ENCODE measurements at regions not wholly inside any gene's neighbourhood (a gene's known extent, or its start where the extent isn't known, plus 50 kb on each side); places are given as distances from the start of the nearest gene placed in this dataset.

DNA sequence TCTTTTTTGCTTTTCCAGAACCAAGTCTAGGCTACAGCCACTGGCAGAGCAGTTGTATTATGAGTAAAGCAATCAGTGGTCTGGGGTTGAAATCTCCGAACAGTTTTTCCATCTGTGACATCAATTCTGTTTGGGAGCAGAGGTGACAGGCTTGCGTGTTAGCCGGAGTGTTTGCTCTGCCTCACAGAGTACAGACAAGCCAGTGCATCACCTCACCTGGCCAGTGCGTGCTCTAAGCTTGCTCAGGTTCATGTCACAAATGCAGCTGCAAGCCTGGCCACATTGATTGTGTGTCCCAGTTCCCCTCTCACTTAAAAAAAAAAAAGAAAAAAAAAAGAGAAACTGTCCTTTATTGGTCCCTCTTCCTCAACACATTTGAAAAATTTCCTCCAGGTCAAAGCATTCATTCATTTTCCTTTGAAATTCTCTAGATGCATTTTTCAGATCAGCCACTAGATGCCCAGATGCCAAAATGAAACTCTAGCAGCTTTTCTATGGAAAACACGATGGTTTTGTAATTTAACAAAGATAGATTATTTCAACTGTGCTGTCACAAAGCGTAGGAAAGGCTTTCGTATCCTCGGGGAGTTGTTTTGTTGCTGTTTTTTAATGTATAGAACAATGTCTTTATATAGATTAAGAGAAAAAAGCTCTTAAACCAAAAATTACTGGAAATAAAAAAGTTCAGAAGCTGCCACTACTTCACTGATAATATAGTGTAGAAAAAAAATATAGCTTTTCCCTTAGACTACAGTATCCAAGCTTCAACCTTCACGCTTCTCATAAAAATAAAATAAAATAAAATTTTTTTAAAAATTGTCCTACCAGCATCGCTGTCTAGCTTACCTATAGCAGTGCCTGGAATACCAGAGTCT lies 585.5 kb downstream of the TLE1 start:
- 38% methylated on average over 10 of the region's 10 CpGs for WGBS (ENCODE audit: insufficient coverage, insufficient replicate concordance, low lambda C conversion rate, missing lambda C conversion rate)
- H3K4me2 ChIP-seq (ENCODE audit: control insufficient read depth, insufficient read depth) = no peak overlapping the region
- ChIA-PET SMC1A (ENCODE audit: uncharacterized antibody, unreplicated experiment) (no interaction called here), POLR2A (no interaction called here), CTCF (no interaction called here), RAD21 (ENCODE audit: unreplicated experiment) (no interaction called here)
- H3K27me3 ChIP-seq (replicated peaks in 1 of 2; ENCODE audit: control insufficient read depth in 2 of 2, insufficient read depth in 2 of 2, low read length in 1 of 2) = no peaks in the 10 kb centered on the region
- H3K9me3 ChIP-seq (replicated peaks; ENCODE audit: control insufficient read depth, insufficient read depth, low read length) = no peaks in the 10 kb centered on the region
- no peaks in the 10 kb centered on the region for H4K20me1 ChIP-seq (ENCODE audit: control insufficient read depth, insufficient read depth)
- TF ChIP-seq ZNF207 (IDR thresholded peaks at IDR 0.05; ENCODE audit: borderline replicate concordance) (no peak), FOXK2 (IDR thresholded peaks at IDR 0.05) (no peak), RCOR1 (conservative IDR thresholded peaks at IDR 0.05; ENCODE audit: low read depth, low read length) (no peak), PAX8 (IDR thresholded peaks at IDR 0.05) (no peak), FOS (IDR thresholded peaks at IDR 0.05; ENCODE audit: borderline replicate concordance, extremely low read depth, insufficient read length) (no peak), RAD51 (IDR thresholded peaks at IDR 0.05) (no peak), HCFC1 (IDR thresholded peaks at IDR 0.05; ENCODE audit: low read length) (no peak), MEF2A (IDR thresholded peaks at IDR 0.05; ENCODE audit: insufficient read depth, low read depth, low read length) (no peak), SMAD5 (IDR thresholded peaks at IDR 0.05; ENCODE audit: low read depth) (no peak), PAX5 (IDR thresholded peaks at IDR 0.05; ENCODE audit: borderline replicate concordance, low read depth, low read length) (no peak)
- TF ChIP-seq, protein P1, sequence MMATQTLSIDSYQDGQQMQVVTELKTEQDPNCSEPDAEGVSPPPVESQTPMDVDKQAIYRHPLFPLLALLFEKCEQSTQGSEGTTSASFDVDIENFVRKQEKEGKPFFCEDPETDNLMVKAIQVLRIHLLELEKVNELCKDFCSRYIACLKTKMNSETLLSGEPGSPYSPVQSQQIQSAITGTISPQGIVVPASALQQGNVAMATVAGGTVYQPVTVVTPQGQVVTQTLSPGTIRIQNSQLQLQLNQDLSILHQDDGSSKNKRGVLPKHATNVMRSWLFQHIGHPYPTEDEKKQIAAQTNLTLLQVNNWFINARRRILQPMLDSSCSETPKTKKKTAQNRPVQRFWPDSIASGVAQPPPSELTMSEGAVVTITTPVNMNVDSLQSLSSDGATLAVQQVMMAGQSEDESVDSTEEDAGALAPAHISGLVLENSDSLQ (IDR thresholded peaks at IDR 0.05) = no peak
- TF ChIP-seq, protein P2, sequence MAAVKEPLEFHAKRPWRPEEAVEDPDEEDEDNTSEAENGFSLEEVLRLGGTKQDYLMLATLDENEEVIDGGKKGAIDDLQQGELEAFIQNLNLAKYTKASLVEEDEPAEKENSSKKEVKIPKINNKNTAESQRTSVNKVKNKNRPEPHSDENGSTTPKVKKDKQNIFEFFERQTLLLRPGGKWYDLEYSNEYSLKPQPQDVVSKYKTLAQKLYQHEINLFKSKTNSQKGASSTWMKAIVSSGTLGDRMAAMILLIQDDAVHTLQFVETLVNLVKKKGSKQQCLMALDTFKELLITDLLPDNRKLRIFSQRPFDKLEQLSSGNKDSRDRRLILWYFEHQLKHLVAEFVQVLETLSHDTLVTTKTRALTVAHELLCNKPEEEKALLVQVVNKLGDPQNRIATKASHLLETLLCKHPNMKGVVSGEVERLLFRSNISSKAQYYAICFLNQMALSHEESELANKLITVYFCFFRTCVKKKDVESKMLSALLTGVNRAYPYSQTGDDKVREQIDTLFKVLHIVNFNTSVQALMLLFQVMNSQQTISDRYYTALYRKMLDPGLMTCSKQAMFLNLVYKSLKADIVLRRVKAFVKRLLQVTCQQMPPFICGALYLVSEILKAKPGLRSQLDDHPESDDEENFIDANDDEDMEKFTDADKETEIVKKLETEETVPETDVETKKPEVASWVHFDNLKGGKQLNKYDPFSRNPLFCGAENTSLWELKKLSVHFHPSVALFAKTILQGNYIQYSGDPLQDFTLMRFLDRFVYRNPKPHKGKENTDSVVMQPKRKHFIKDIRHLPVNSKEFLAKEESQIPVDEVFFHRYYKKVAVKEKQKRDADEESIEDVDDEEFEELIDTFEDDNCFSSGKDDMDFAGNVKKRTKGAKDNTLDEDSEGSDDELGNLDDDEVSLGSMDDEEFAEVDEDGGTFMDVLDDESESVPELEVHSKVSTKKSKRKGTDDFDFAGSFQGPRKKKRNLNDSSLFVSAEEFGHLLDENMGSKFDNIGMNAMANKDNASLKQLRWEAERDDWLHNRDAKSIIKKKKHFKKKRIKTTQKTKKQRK (IDR thresholded peaks at IDR 0.05; ENCODE audit: low read depth, low read length) = no peak
- TF ChIP-seq, protein P3, sequence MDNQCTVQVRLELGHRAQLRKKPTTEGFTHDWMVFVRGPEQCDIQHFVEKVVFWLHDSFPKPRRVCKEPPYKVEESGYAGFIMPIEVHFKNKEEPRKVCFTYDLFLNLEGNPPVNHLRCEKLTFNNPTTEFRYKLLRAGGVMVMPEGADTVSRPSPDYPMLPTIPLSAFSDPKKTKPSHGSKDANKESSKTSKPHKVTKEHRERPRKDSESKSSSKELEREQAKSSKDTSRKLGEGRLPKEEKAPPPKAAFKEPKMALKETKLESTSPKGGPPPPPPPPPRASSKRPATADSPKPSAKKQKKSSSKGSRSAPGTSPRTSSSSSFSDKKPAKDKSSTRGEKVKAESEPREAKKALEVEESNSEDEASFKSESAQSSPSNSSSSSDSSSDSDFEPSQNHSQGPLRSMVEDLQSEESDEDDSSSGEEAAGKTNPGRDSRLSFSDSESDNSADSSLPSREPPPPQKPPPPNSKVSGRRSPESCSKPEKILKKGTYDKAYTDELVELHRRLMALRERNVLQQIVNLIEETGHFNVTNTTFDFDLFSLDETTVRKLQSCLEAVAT (IDR thresholded peaks at IDR 0.05) = no peak
- DNase-seq (ENCODE audit: low read depth, low spot score) = no peak
- no peak for ATAC-seq
- no peak overlapping the region for H3K27ac ChIP-seq (ENCODE audit: control insufficient read depth, insufficient read depth)
- no peaks in the 10 kb centered on the region for H3K4me1 ChIP-seq (ENCODE audit: control insufficient read depth, insufficient read depth, low read length)
- in situ Hi-C loops (cut with MboI) (no loop called here), intact Hi-C loops (cut with micrococcal nuclease; ENCODE audit: unreplicated experiment) (no loop called here)
- H2AFZ ChIP-seq (ENCODE audit: control insufficient read depth, low read depth, low read length) = no peak overlapping the region
- H3K9ac ChIP-seq (ENCODE audit: control insufficient read depth, insufficient read depth, low read length) = no peak overlapping the region
- H3K36me3 ChIP-seq (ENCODE audit: control insufficient read depth in 2 of 2, insufficient read depth in 2 of 2, low read length in 1 of 2) = no peaks in the 10 kb centered on the region
- H3K4me3 ChIP-seq = no peak overlapping the region
- BruUV-seq (replicated peaks) = no TSS peak
- H3K79me2 ChIP-seq (ENCODE audit: control insufficient read depth, insufficient read depth, low read length) = no peaks in the 10 kb centered on the region
- FAIRE-seq = no peak

Data from GM12878 (cell line).